ENCODE measurements at regions not wholly inside any gene's neighbourhood (a gene's known extent, or its start where the extent isn't known, plus 50 kb on each side); places are given as distances from the start of the nearest gene placed in this dataset.

DNA sequence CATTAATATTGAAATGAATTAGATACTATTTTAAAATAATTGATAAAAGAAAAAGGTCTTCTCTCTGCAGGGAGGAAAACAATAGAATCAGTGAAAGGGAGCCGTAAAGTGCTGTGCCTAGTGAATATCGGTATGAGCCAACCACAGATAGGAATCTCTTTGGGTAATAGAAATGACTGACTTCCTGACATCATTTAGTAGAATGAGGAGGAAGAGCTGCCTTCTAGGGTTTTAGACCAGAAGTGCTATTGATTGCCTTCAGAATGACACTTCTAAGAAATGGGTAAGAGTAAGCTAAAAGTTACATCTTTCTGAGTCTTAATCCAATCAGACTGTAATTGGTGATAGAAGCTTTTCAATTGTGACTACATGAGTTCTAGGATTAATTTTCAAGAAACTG, 134.0 kb upstream of the MAP9 start:
- TF ChIP-seq, protein P1, sequence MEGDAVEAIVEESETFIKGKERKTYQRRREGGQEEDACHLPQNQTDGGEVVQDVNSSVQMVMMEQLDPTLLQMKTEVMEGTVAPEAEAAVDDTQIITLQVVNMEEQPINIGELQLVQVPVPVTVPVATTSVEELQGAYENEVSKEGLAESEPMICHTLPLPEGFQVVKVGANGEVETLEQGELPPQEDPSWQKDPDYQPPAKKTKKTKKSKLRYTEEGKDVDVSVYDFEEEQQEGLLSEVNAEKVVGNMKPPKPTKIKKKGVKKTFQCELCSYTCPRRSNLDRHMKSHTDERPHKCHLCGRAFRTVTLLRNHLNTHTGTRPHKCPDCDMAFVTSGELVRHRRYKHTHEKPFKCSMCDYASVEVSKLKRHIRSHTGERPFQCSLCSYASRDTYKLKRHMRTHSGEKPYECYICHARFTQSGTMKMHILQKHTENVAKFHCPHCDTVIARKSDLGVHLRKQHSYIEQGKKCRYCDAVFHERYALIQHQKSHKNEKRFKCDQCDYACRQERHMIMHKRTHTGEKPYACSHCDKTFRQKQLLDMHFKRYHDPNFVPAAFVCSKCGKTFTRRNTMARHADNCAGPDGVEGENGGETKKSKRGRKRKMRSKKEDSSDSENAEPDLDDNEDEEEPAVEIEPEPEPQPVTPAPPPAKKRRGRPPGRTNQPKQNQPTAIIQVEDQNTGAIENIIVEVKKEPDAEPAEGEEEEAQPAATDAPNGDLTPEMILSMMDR (IDR thresholded peaks at IDR 0.05; ENCODE audit: borderline replicate concordance, extremely low read depth, low read length, poor library complexity, severe bottlenecking), result no peak
- no peak for TF ChIP-seq EZH2 (IDR thresholded peaks at IDR 0.05; ENCODE audit: borderline replicate concordance, low read depth, low read length, severe bottlenecking)
